KBM-7 (cell line): ENCODE measurements at regions not wholly inside any gene's neighbourhood (a gene's known extent, or its start where the extent isn't known, plus 50 kb on each side); places are given as distances from the start of the nearest gene placed in this dataset.

ENCODE experiments used
- DNase-seq: peaks from one replicate; pipeline ENCODE4 v3.0.0-alpha.2; 2015
- in situ Hi-C: fragments of 300-500 bp; cut with MboI; formaldehyde crosslinking; loops from 2 replicates; pipeline ENCODE4 v1.14.3; 2020; ENCODE audit warnings: low sequenced_read_pairs, low pct_unique_long_range_greater_than_20kb, mixed read lengths

GRCh38 chr14:88929656-88930436 lies 105.4 kb downstream of the TTC8 start:
- in situ Hi-C loops, result no loop called here
- DNase-seq, result peak; percentile 11

GRCh38 chr14:88931321-88932110 lies 107.1 kb downstream of the TTC8 start:
- in situ Hi-C loops, result no loop called here
- DNase-seq, result no peak

GRCh38 chr14:88933191-88933590 lies 108.7 kb downstream of the TTC8 start:
- in situ Hi-C loops, result no loop called here
- no peak for DNase-seq

GRCh38 chr14:88934351-88934806 lies 109.9 kb downstream of the TTC8 start:
- no peak for DNase-seq

GRCh38 chr14:88935083-88935482 lies 110.6 kb downstream of the TTC8 start:
- in situ Hi-C loops, result no loop called here
- no peak for DNase-seq

More at GRCh38 chr14:88934351-88934806, 109.9 kb downstream of the TTC8 start:
- in situ Hi-C loops, result no loop called here

- DNase-seq, result no peak
- in situ Hi-C loops, result no loop called here
Observed at GRCh38 chr14:88937706-88938105, 113.3 kb downstream of the TTC8 start.

- in situ Hi-C loops, result no loop called here
- DNase-seq, result no peak
Observed at GRCh38 chr14:88940671-88941070, 116.2 kb downstream of the TTC8 start.

- in situ Hi-C loops, result no loop called here
- no peak for DNase-seq
Observed at GRCh38 chr14:88941414-88941813, 117.0 kb downstream of the TTC8 start.

- DNase-seq, result no peak
- in situ Hi-C loops, result no loop called here
Observed at GRCh38 chr14:88947646-88948598, 123.5 kb downstream of the TTC8 start.

GRCh38 chr14:88950069-88950468 lies 125.6 kb downstream of the TTC8 start:
- in situ Hi-C loops, result no loop called here
- DNase-seq, result no peak

- in situ Hi-C loops, result no loop called here
- no peak for DNase-seq
Observed at GRCh38 chr14:88951370-88951769, 126.9 kb downstream of the TTC8 start.

- in situ Hi-C loops, result no loop called here
Observed at GRCh38 chr14:88952901-88953300, 128.4 kb downstream of the TTC8 start.

GRCh38 chr14:88955455-88955854 lies 131.0 kb downstream of the TTC8 start:
- in situ Hi-C loops, result no loop called here
- no peak for DNase-seq

More at GRCh38 chr14:88952901-88953300, 128.4 kb downstream of the TTC8 start:
- DNase-seq, result no peak

GRCh38 chr14:88960496-88960895 lies 136.0 kb downstream of the TTC8 start:
- DNase-seq, result no peak
- in situ Hi-C loops, result no loop called here

- no peak for DNase-seq
- in situ Hi-C loops, result no loop called here
Observed at GRCh38 chr14:88961214-88961613, 136.8 kb downstream of the TTC8 start.

- DNase-seq, result no peak
- in situ Hi-C loops, result no loop called here
Observed at GRCh38 chr14:88962356-88962755, 137.9 kb downstream of the TTC8 start.

GRCh38 chr14:88967299-88967698 lies 142.8 kb downstream of the TTC8 start:
- in situ Hi-C loops, result no loop called here

GRCh38 chr14:88975043-88975830 lies 150.8 kb downstream of the TTC8 start:
- in situ Hi-C loops, result no loop called here
- no peak for DNase-seq

More at GRCh38 chr14:88967299-88967698, 142.8 kb downstream of the TTC8 start:
- no peak for DNase-seq
